ENCODE measurements at regions not wholly inside any gene's neighbourhood (a gene's known extent, or its start where the extent isn't known, plus 50 kb on each side); places are given as distances from the start of the nearest gene placed in this dataset.

GRCh38 chr2:81675641-81676040, 1371.1 kb upstream of the LRRTM1 start:
- no peak for TF ChIP-seq CTCF (conservative IDR thresholded peaks at IDR 0.05; ENCODE audit: low read depth, low read length)
- peak; percentile 76 for DNase-seq (ENCODE audit: low read depth)
- H3K4me3 ChIP-seq (ENCODE audit: low read length) = no peak overlapping the region

GRCh38 chr2:81672923-81673322, 1368.4 kb upstream of the LRRTM1 start:
- no peak for DNase-seq (ENCODE audit: low read depth)
- no peak for TF ChIP-seq CTCF (conservative IDR thresholded peaks at IDR 0.05; ENCODE audit: low read depth, low read length)
- H3K4me3 ChIP-seq (ENCODE audit: low read length) = no peak overlapping the region

GRCh38 chr2:81672516-81672915, 1368.0 kb upstream of the LRRTM1 start:
- no peak for TF ChIP-seq CTCF (conservative IDR thresholded peaks at IDR 0.05; ENCODE audit: low read depth, low read length)
- H3K4me3 ChIP-seq (ENCODE audit: low read length) = no peak overlapping the region

GRCh38 chr2:81670885-81671284, 1366.3 kb upstream of the LRRTM1 start:
- no peak for TF ChIP-seq CTCF (conservative IDR thresholded peaks at IDR 0.05; ENCODE audit: low read depth, low read length)
- no peak for DNase-seq (ENCODE audit: low read depth)
- H3K4me3 ChIP-seq (ENCODE audit: low read length) = no peak overlapping the region

More at GRCh38 chr2:81672516-81672915, 1368.0 kb upstream of the LRRTM1 start:
- no peak for DNase-seq (ENCODE audit: low read depth)

GRCh38 chr2:81661081-81661480, 1356.5 kb upstream of the LRRTM1 start:
- H3K4me3 ChIP-seq (ENCODE audit: low read length) = no peak overlapping the region
- DNase-seq (ENCODE audit: low read depth) = no peak
- TF ChIP-seq CTCF (conservative IDR thresholded peaks at IDR 0.05; ENCODE audit: low read depth, low read length) = no peak

- TF ChIP-seq CTCF (conservative IDR thresholded peaks at IDR 0.05; ENCODE audit: low read depth, low read length) = no peak
- peak; percentile 52 for DNase-seq (ENCODE audit: low read depth)
- H3K4me3 ChIP-seq (ENCODE audit: low read length) = no peak overlapping the region
Measured at GRCh38 chr2:81658227-81658626, 1353.7 kb upstream of the LRRTM1 start.

- TF ChIP-seq CTCF (conservative IDR thresholded peaks at IDR 0.05; ENCODE audit: low read depth, low read length) = peak; percentile 25
- peak; percentile 67 for DNase-seq (ENCODE audit: low read depth)
- no peak overlapping the region for H3K4me3 ChIP-seq (ENCODE audit: low read length)
Measured at GRCh38 chr2:81650048-81650971, 1345.8 kb upstream of the LRRTM1 start.
